OCI-LY1 (cell line): ENCODE measurements at regions not wholly inside any gene's neighbourhood (a gene's known extent, or its start where the extent isn't known, plus 50 kb on each side); places are given as distances from the start of the nearest gene placed in this dataset.
A peak's percentile ranks its signal among the peaks of the same experiment; 100 is the strongest.

Experiments
- H2AFZ ChIP-seq: fragments of 200-600 bp; sonication (generic), shearing (Covaris generic); 2 replicates; pipeline ENCODE4 v1.6.0; 2014; ENCODE audit warnings: antibody characterized with exemption, mild to moderate bottlenecking, low read length
- H3F3A ChIP-seq: fragments of 200-600 bp; sonication (generic), shearing (Covaris generic); 2 replicates; pipeline ENCODE4 v1.6.0; 2014; ENCODE audit warnings: mild to moderate bottlenecking, antibody characterized with exemption, low read length, moderate library complexity; ENCODE audit not compliant: insufficient read depth
- H3K27ac ChIP-seq: fragments of 200-600 bp; sonication (generic); 2 replicates; pipeline ENCODE4 v1.5.1; 2014; ENCODE audit warnings: low read length, mixed run types, mild to moderate bottlenecking, low read depth; ENCODE audit not compliant: poor library complexity, severe bottlenecking
- H3K27me3 ChIP-seq: fragments of 200-600 bp; sonication (generic); 2 replicates; pipeline ENCODE4 v1.6.0; 2014; ENCODE audit warnings: antibody characterized with exemption, mild to moderate bottlenecking, low read length, moderate library complexity; ENCODE audit not compliant: insufficient read depth
- H3K36me3 ChIP-seq: fragments of 200-600 bp; sonication (generic); 2 replicates; pipeline ENCODE4 v1.6.1; 2014; ENCODE audit warnings: mild to moderate bottlenecking, antibody characterized with exemption, low read length, moderate library complexity, mixed read lengths; ENCODE audit not compliant: insufficient read depth
- H3K4me1 ChIP-seq: fragments of 200-600 bp; sonication (generic); 2 replicates; pipeline ENCODE4 v1.5.1; 2014; ENCODE audit warnings: mild to moderate bottlenecking, low read length, moderate library complexity; ENCODE audit not compliant: insufficient read depth, severe bottlenecking
- H3K4me2 ChIP-seq: fragments of 200-600 bp; sonication (generic), shearing (Covaris generic); 2 replicates; pipeline ENCODE4 v1.6.1; 2014; ENCODE audit warnings: low read length
- H3K4me3 ChIP-seq: fragments of 200-600 bp; sonication (generic); 2 replicates; pipeline ENCODE4 v1.5.1; 2014; ENCODE audit warnings: low read length, low read depth, mild to moderate bottlenecking, mixed read lengths; ENCODE audit not compliant: poor library complexity, severe bottlenecking
- H3K79me2 ChIP-seq: fragments of 200-600 bp; shearing (Covaris generic); 2 replicates; pipeline ENCODE4 v1.6.1; 2016; ENCODE audit warnings: mixed run types, low read length, mixed read lengths; ENCODE audit not compliant: insufficient read depth
- H3K9ac ChIP-seq: fragments of 200-600 bp; sonication (generic), shearing (Covaris generic); 2 replicates; pipeline ENCODE4 v1.6.1; 2014; ENCODE audit warnings: mild to moderate bottlenecking, low read length, mixed read lengths
- H3K9me2 ChIP-seq: fragments of 200-600 bp; sonication (generic), shearing (Covaris generic); 2 replicates; pipeline ENCODE4 v1.6.1; 2014; ENCODE audit warnings: low read depth, mild to moderate bottlenecking, low read length, mixed read lengths
- H3K9me3 ChIP-seq: fragments of 200-600 bp; shearing (Covaris generic); 2 replicates; pipeline ENCODE4 v1.6.1; 2014; ENCODE audit warnings: low read length, mixed read lengths
- H4K20me1 ChIP-seq: fragments of 200-600 bp; sonication (generic), shearing (Covaris generic); 2 replicates; pipeline ENCODE4 v1.6.0; 2016; ENCODE audit warnings: mild to moderate bottlenecking, low read length; ENCODE audit not compliant: insufficient read depth
- EZH2 ChIP-seq: fragments of 200-600 bp; sonication (generic), shearing (Covaris generic); IDR thresholded peaks from 2 replicates; pipeline ENCODE4 v1.8.0; 2017; ENCODE audit warnings: borderline replicate concordance, mixed run types, mild to moderate bottlenecking, antibody characterized with exemption, low read length, moderate library complexity, mixed read lengths
- TF ChIP-seq, protein P1 (sequence below): fragments of 200-600 bp; sonication (generic), shearing (Covaris generic); IDR thresholded peaks from 2 replicates; pipeline ENCODE4 v1.5.1; 2017; ENCODE audit warnings: mild to moderate bottlenecking, antibody characterized with exemption, low read length, moderate library complexity, mixed read lengths

- H3F3A ChIP-seq, result no peaks in the 10 kb centered on the region
- no peaks in the 10 kb centered on the region for H3K9me2 ChIP-seq
- H4K20me1 ChIP-seq, result no peaks in the 10 kb centered on the region
- H3K27ac ChIP-seq, result no peak overlapping the region
- no peak overlapping the region for H3K9ac ChIP-seq
- no peaks in the 10 kb centered on the region for H3K27me3 ChIP-seq
- no peak overlapping the region for H3K4me3 ChIP-seq
- no peak overlapping the region for H2AFZ ChIP-seq
- no peaks in the 10 kb centered on the region for H3K9me3 ChIP-seq
- H3K79me2 ChIP-seq, result no peaks in the 10 kb centered on the region
- H3K4me1 ChIP-seq, result peaks cover 15% of the 10 kb centered on the region
- TF ChIP-seq EZH2, result no peak
- TF ChIP-seq, protein P1, sequence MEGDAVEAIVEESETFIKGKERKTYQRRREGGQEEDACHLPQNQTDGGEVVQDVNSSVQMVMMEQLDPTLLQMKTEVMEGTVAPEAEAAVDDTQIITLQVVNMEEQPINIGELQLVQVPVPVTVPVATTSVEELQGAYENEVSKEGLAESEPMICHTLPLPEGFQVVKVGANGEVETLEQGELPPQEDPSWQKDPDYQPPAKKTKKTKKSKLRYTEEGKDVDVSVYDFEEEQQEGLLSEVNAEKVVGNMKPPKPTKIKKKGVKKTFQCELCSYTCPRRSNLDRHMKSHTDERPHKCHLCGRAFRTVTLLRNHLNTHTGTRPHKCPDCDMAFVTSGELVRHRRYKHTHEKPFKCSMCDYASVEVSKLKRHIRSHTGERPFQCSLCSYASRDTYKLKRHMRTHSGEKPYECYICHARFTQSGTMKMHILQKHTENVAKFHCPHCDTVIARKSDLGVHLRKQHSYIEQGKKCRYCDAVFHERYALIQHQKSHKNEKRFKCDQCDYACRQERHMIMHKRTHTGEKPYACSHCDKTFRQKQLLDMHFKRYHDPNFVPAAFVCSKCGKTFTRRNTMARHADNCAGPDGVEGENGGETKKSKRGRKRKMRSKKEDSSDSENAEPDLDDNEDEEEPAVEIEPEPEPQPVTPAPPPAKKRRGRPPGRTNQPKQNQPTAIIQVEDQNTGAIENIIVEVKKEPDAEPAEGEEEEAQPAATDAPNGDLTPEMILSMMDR, result no peak
- H3K4me2 ChIP-seq, result no peak overlapping the region
- no peaks in the 10 kb centered on the region for H3K36me3 ChIP-seq
These were observed 190.0 kb upstream of the ZWINT start for GRCh38 chr10:56551037-56551436.

- H2AFZ ChIP-seq, result no peak overlapping the region
- H3K79me2 ChIP-seq, result no peaks in the 10 kb centered on the region
- H3K9ac ChIP-seq, result no peak overlapping the region
- H3K4me3 ChIP-seq, result no peak overlapping the region
- no peak for TF ChIP-seq EZH2
- TF ChIP-seq, protein P1, result no peak
- no peaks in the 10 kb centered on the region for H3K36me3 ChIP-seq
- peak overlapping the region; percentile 63 for H3K27ac ChIP-seq
- 0 out of 2 replicates have a peak overlapping the region, but pooled peaks have one; percentile 24 for H3K4me2 ChIP-seq
- H3F3A ChIP-seq, result no peaks in the 10 kb centered on the region
- H3K9me2 ChIP-seq, result no peaks in the 10 kb centered on the region
- H3K27me3 ChIP-seq, result no peaks in the 10 kb centered on the region
- peaks cover 27% of the 10 kb centered on the region for H3K4me1 ChIP-seq
- H3K9me3 ChIP-seq, result no peaks in the 10 kb centered on the region
- no peaks in the 10 kb centered on the region for H4K20me1 ChIP-seq
These were observed 186.1 kb upstream of the ZWINT start for GRCh38 chr10:56547163-56547562.

DNA sequence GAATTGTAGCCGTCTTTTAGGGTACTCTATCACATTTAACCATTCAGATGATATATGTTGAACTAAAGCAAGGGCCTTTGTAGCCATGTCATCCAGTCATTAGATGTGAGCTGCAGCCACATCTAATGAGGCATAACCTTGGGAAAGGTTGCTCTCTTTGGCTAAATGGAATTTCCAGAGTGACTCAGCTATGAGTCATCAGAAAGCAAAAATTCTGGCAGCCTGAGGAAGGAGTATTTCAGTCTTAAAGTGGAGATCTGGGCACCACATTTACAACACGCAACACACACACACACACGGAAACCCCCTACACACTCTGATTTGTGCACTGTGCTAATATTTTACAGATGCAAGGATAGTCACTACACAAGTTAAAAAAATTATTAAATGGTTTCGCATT is 176.9 kb upstream of the ZWINT start:
- H3K9me3 ChIP-seq, result no peaks in the 10 kb centered on the region
- H3K9me2 ChIP-seq, result no peaks in the 10 kb centered on the region
- no peak overlapping the region for H3K4me2 ChIP-seq
- H3K4me3 ChIP-seq, result no peak overlapping the region
- no peak overlapping the region for H3K9ac ChIP-seq
- H3K4me1 ChIP-seq, result no peaks in the 10 kb centered on the region
- no peaks in the 10 kb centered on the region for H4K20me1 ChIP-seq
- H3K79me2 ChIP-seq, result no peaks in the 10 kb centered on the region
- H3K27ac ChIP-seq, result no peak overlapping the region
- no peaks in the 10 kb centered on the region for H3K27me3 ChIP-seq
- no peak overlapping the region for H2AFZ ChIP-seq
- H3F3A ChIP-seq, result no peaks in the 10 kb centered on the region
- TF ChIP-seq, protein P1, result no peak
- TF ChIP-seq EZH2, result no peak
- H3K36me3 ChIP-seq, result no peaks in the 10 kb centered on the region
